Activated CD8-positive, alpha-beta memory T cell treated with anti-CD3 and anti-CD28 coated beads for 48 hours (primary cell): ENCODE measurements at regions not wholly inside any gene's neighbourhood (a gene's known extent, or its start where the extent isn't known, plus 50 kb on each side); places are given as distances from the start of the nearest gene placed in this dataset.
A peak's percentile ranks its signal among the peaks of the same experiment; 100 is the strongest.

Experiments
- DNase-seq, 3 experiments: peaks; one replicate each; pipeline ENCODE4 v3.0.0-alpha.2; 2020; ENCODE audit warnings: low read depth in 2 of 3, low spot score in 2 of 3

GRCh38 chr6:33923857-33924514 lies 120.2 kb upstream of the MLN start:
- no peak for DNase-seq

GRCh38 chr6:33921745-33922144 lies 117.9 kb upstream of the MLN start:
- DNase-seq = no peak

- no peak for DNase-seq
Measured at GRCh38 chr6:33918175-33918695, 114.4 kb upstream of the MLN start.

GRCh38 chr6:33915134-33915533 lies 111.3 kb upstream of the MLN start:
- no peak for DNase-seq

- DNase-seq = no peak
Measured at GRCh38 chr6:33914645-33915044, 110.8 kb upstream of the MLN start.

- DNase-seq = no peak
Measured at GRCh38 chr6:33912195-33912594, 108.4 kb upstream of the MLN start.

- DNase-seq = no peak
Measured at GRCh38 chr6:33911488-33911887, 107.7 kb upstream of the MLN start.

- DNase-seq = no peak
Measured at GRCh38 chr6:33910594-33910993, 106.8 kb upstream of the MLN start.

- DNase-seq = no peak
Measured at GRCh38 chr6:33909737-33910136, 105.9 kb upstream of the MLN start.

- DNase-seq = no peak
Measured at GRCh38 chr6:33908025-33908424, 104.2 kb upstream of the MLN start.

- DNase-seq = no peak
Measured at GRCh38 chr6:33907227-33907626, 103.4 kb upstream of the MLN start.

- DNase-seq = no peak
Measured at GRCh38 chr6:33906439-33906838, 102.6 kb upstream of the MLN start.

- no peak for DNase-seq
Measured at GRCh38 chr6:33905071-33905609, 101.3 kb upstream of the MLN start.

- no peak for DNase-seq
Measured at GRCh38 chr6:33904747-33905065, 100.9 kb upstream of the MLN start.

GRCh38 chr6:33904050-33904746 lies 100.4 kb upstream of the MLN start:
- DNase-seq = peak in 1 of 3 experiments; percentile 46

- DNase-seq = no peak
Measured at GRCh38 chr6:33903579-33903978, 99.8 kb upstream of the MLN start.

GRCh38 chr6:33902457-33902853 lies 98.7 kb upstream of the MLN start:
- no peak for DNase-seq

- DNase-seq = no peak
Measured at GRCh38 chr6:33901822-33902456, 98.1 kb upstream of the MLN start.

GRCh38 chr6:33898771-33899170 lies 95.0 kb upstream of the MLN start:
- DNase-seq = no peak

GRCh38 chr6:33897189-33897780 lies 93.5 kb upstream of the MLN start:
- DNase-seq = no peak

GRCh38 chr6:33896391-33897188 lies 92.8 kb upstream of the MLN start:
- no peak for DNase-seq
